HL-60 (cell line): ENCODE measurements at regions not wholly inside any gene's neighbourhood (a gene's known extent, or its start where the extent isn't known, plus 50 kb on each side); places are given as distances from the start of the nearest gene placed in this dataset.

Source experiments
- DNase-seq, 2 experiments: peaks; one replicate each; pipeline ENCODE4 v3.0.0-alpha.2; 2010 to 2020; ENCODE audit warnings: low read depth in 1 of 2, low spot score in 1 of 2
- H3K27ac ChIP-seq: fragments of 250-450 bp; sonication (Bioruptor Pico); replicated peaks from 2 replicates; pipeline ENCODE4 v1.5.1; 2020; ENCODE audit warnings: mild to moderate bottlenecking, moderate library complexity
- H3K27me3 ChIP-seq: fragments of 250-450 bp; sonication (Bioruptor Pico); 2 replicates; pipeline ENCODE4 v1.5.1; 2021; ENCODE audit warnings: mild to moderate bottlenecking, moderate library complexity; ENCODE audit not compliant: insufficient read depth, poor library complexity, severe bottlenecking
- H3K4me3 ChIP-seq: replicated peaks from 2 replicates; pipeline ENCODE4 v1.5.1; 2011; ENCODE audit warnings: mild to moderate bottlenecking, control low read depth, low read length; ENCODE audit not compliant: insufficient read depth
- CTCF ChIP-seq: IDR thresholded peaks from one replicate; pipeline ENCODE4 v1.5.1; 2011; ENCODE audit warnings: low read length, control low read depth, inconsistent platforms; ENCODE audit not compliant: insufficient read depth
- GABPA ChIP-seq: IDR thresholded peaks from 2 replicates; pipeline ENCODE4 v1.6.1; 2012; ENCODE audit warnings: low read depth
- POLR2AphosphoS5 ChIP-seq: IDR thresholded peaks from 2 replicates; pipeline ENCODE4 v1.6.1; 2012; ENCODE audit warnings: low read depth
- REST ChIP-seq: IDR thresholded peaks from 2 replicates; pipeline ENCODE4 v1.6.1; 2012; ENCODE audit warnings: low read depth; ENCODE audit not compliant: insufficient replicate concordance
- SPI1 ChIP-seq: IDR thresholded peaks from 2 replicates; pipeline ENCODE4 v1.6.1; 2012; ENCODE audit warnings: low read depth, mild to moderate bottlenecking, borderline replicate concordance

- no peak overlapping the region for H3K27ac ChIP-seq
- DNase-seq = no peak
Measured at GRCh38 chr11:15501566-15501965, 386.8 kb downstream of the INSC start.

GRCh38 chr11:15505155-15505554 lies 390.4 kb downstream of the INSC start:
- DNase-seq = no peak
- TF ChIP-seq REST (no peak), POLR2AphosphoS5 (no peak), SPI1 (no peak), CTCF (no peak), GABPA (no peak)
- no peak overlapping the region for H3K4me3 ChIP-seq
- H3K27me3 ChIP-seq = no peaks in the 10 kb centered on the region
- H3K27ac ChIP-seq = no peak overlapping the region

More at GRCh38 chr11:15501566-15501965, 386.8 kb downstream of the INSC start:
- Histone ChIP-seq H3K27me3 (no peaks in the 10 kb centered on the region), H3K4me3 (no peak overlapping the region)
- TF ChIP-seq POLR2AphosphoS5 = no peak
- TF ChIP-seq REST = no peak
- TF ChIP-seq CTCF = no peak
- TF ChIP-seq SPI1 = no peak
- no peak for TF ChIP-seq GABPA

GRCh38 chr11:15507592-15507991 lies 392.9 kb downstream of the INSC start:
- Histone ChIP-seq H3K27me3 (no peaks in the 10 kb centered on the region), H3K27ac (no peak overlapping the region), H3K4me3 (no peak overlapping the region)
- TF ChIP-seq POLR2AphosphoS5 = no peak
- TF ChIP-seq SPI1 = no peak
- no peak for TF ChIP-seq GABPA
- TF ChIP-seq REST = no peak
- TF ChIP-seq CTCF = no peak
- DNase-seq = no peak
